OCI-LY1 (cell line): ENCODE measurements at regions not wholly inside any gene's neighbourhood (a gene's known extent, or its start where the extent isn't known, plus 50 kb on each side); places are given as distances from the start of the nearest gene placed in this dataset.

Experiments
- H2AFZ ChIP-seq: fragments of 200-600 bp; sonication (generic), shearing (Covaris generic); 2 replicates; pipeline ENCODE4 v1.6.0; 2014; ENCODE audit warnings: antibody characterized with exemption, mild to moderate bottlenecking, low read length
- H3F3A ChIP-seq: fragments of 200-600 bp; sonication (generic), shearing (Covaris generic); 2 replicates; pipeline ENCODE4 v1.6.0; 2014; ENCODE audit warnings: mild to moderate bottlenecking, antibody characterized with exemption, low read length, moderate library complexity; ENCODE audit not compliant: insufficient read depth
- H3K27ac ChIP-seq: fragments of 200-600 bp; sonication (generic); 2 replicates; pipeline ENCODE4 v1.5.1; 2014; ENCODE audit warnings: low read length, mixed run types, mild to moderate bottlenecking, low read depth; ENCODE audit not compliant: poor library complexity, severe bottlenecking
- H3K27me3 ChIP-seq: fragments of 200-600 bp; sonication (generic); 2 replicates; pipeline ENCODE4 v1.6.0; 2014; ENCODE audit warnings: antibody characterized with exemption, mild to moderate bottlenecking, low read length, moderate library complexity; ENCODE audit not compliant: insufficient read depth
- H3K36me3 ChIP-seq: fragments of 200-600 bp; sonication (generic); 2 replicates; pipeline ENCODE4 v1.6.1; 2014; ENCODE audit warnings: mild to moderate bottlenecking, antibody characterized with exemption, low read length, moderate library complexity, mixed read lengths; ENCODE audit not compliant: insufficient read depth
- H3K4me1 ChIP-seq: fragments of 200-600 bp; sonication (generic); 2 replicates; pipeline ENCODE4 v1.5.1; 2014; ENCODE audit warnings: mild to moderate bottlenecking, low read length, moderate library complexity; ENCODE audit not compliant: insufficient read depth, severe bottlenecking
- H3K4me2 ChIP-seq: fragments of 200-600 bp; sonication (generic), shearing (Covaris generic); 2 replicates; pipeline ENCODE4 v1.6.1; 2014; ENCODE audit warnings: low read length
- H3K4me3 ChIP-seq: fragments of 200-600 bp; sonication (generic); 2 replicates; pipeline ENCODE4 v1.5.1; 2014; ENCODE audit warnings: low read length, low read depth, mild to moderate bottlenecking, mixed read lengths; ENCODE audit not compliant: poor library complexity, severe bottlenecking
- H3K79me2 ChIP-seq: fragments of 200-600 bp; shearing (Covaris generic); 2 replicates; pipeline ENCODE4 v1.6.1; 2016; ENCODE audit warnings: mixed run types, low read length, mixed read lengths; ENCODE audit not compliant: insufficient read depth
- H3K9ac ChIP-seq: fragments of 200-600 bp; sonication (generic), shearing (Covaris generic); 2 replicates; pipeline ENCODE4 v1.6.1; 2014; ENCODE audit warnings: mild to moderate bottlenecking, low read length, mixed read lengths
- H3K9me2 ChIP-seq: fragments of 200-600 bp; sonication (generic), shearing (Covaris generic); 2 replicates; pipeline ENCODE4 v1.6.1; 2014; ENCODE audit warnings: low read depth, mild to moderate bottlenecking, low read length, mixed read lengths
- H3K9me3 ChIP-seq: fragments of 200-600 bp; shearing (Covaris generic); 2 replicates; pipeline ENCODE4 v1.6.1; 2014; ENCODE audit warnings: low read length, mixed read lengths
- H4K20me1 ChIP-seq: fragments of 200-600 bp; sonication (generic), shearing (Covaris generic); 2 replicates; pipeline ENCODE4 v1.6.0; 2016; ENCODE audit warnings: mild to moderate bottlenecking, low read length; ENCODE audit not compliant: insufficient read depth
- EZH2 ChIP-seq: fragments of 200-600 bp; sonication (generic), shearing (Covaris generic); IDR thresholded peaks from 2 replicates; pipeline ENCODE4 v1.8.0; 2017; ENCODE audit warnings: borderline replicate concordance, mixed run types, mild to moderate bottlenecking, antibody characterized with exemption, low read length, moderate library complexity, mixed read lengths
- TF ChIP-seq, protein P1 (sequence below): fragments of 200-600 bp; sonication (generic), shearing (Covaris generic); IDR thresholded peaks from 2 replicates; pipeline ENCODE4 v1.5.1; 2017; ENCODE audit warnings: mild to moderate bottlenecking, antibody characterized with exemption, low read length, moderate library complexity, mixed read lengths

DNA sequence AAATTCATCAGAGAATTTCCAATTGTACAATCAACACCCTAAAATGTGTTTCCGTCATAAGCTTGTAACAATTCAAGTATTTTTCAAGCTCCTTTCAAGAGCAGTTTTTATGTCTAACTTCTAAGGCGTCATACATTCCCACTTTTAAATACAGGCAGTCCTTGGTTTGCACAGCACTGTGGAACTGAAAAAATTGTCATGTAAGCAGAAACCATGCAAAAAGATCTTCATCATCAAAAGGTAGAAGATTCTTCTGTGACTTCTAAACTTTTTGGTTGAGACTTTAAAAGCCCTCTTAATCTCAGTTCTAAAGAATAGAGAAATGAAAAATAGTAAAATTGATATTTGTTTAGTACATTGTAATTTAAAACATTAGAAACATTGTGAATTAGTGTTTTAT lies 315.6 kb downstream of the TPBG start:
- H3K4me2 ChIP-seq: no peak overlapping the region
- H3K36me3 ChIP-seq: no peaks in the 10 kb centered on the region
- H3K4me1 ChIP-seq: no peaks in the 10 kb centered on the region
- no peak overlapping the region for H3K27ac ChIP-seq
- H3K79me2 ChIP-seq: no peaks in the 10 kb centered on the region
- H4K20me1 ChIP-seq: no peaks in the 10 kb centered on the region
- H3K9me2 ChIP-seq: no peaks in the 10 kb centered on the region
- no peak overlapping the region for H2AFZ ChIP-seq
- H3F3A ChIP-seq: no peaks in the 10 kb centered on the region
- no peaks in the 10 kb centered on the region for H3K9me3 ChIP-seq
- no peaks in the 10 kb centered on the region for H3K27me3 ChIP-seq
- H3K9ac ChIP-seq: no peak overlapping the region
- no peak overlapping the region for H3K4me3 ChIP-seq
- TF ChIP-seq, protein P1, sequence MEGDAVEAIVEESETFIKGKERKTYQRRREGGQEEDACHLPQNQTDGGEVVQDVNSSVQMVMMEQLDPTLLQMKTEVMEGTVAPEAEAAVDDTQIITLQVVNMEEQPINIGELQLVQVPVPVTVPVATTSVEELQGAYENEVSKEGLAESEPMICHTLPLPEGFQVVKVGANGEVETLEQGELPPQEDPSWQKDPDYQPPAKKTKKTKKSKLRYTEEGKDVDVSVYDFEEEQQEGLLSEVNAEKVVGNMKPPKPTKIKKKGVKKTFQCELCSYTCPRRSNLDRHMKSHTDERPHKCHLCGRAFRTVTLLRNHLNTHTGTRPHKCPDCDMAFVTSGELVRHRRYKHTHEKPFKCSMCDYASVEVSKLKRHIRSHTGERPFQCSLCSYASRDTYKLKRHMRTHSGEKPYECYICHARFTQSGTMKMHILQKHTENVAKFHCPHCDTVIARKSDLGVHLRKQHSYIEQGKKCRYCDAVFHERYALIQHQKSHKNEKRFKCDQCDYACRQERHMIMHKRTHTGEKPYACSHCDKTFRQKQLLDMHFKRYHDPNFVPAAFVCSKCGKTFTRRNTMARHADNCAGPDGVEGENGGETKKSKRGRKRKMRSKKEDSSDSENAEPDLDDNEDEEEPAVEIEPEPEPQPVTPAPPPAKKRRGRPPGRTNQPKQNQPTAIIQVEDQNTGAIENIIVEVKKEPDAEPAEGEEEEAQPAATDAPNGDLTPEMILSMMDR: no peak
- no peak for TF ChIP-seq EZH2

DNA sequence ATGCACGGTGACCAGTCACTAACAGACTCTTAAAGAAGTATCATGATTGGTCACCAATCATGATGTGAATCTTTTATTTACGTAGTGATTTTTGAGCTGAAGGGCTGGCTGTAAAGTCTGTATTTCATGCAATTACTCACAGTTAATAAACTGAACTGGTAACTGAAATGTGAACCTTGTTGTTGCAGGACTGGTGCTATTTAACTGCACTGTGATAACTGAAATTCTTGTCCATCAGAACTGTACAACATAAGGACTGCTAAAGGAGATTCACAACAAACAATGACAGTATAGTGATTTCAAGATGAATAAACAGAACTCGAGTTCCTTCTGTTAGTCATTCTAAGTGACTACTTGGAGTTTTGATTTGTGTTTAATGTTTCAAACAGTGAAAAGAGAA lies 316.6 kb downstream of the TPBG start:
- no peaks in the 10 kb centered on the region for H3K9me2 ChIP-seq
- no peak for TF ChIP-seq EZH2
- TF ChIP-seq, protein P1: no peak
- no peak overlapping the region for H3K4me3 ChIP-seq
- H3K79me2 ChIP-seq: no peaks in the 10 kb centered on the region
- no peak overlapping the region for H3K4me2 ChIP-seq
- no peaks in the 10 kb centered on the region for H4K20me1 ChIP-seq
- no peak overlapping the region for H3K9ac ChIP-seq
- H3K36me3 ChIP-seq: no peaks in the 10 kb centered on the region
- H3K4me1 ChIP-seq: no peaks in the 10 kb centered on the region
- H3K27ac ChIP-seq: no peak overlapping the region
- no peaks in the 10 kb centered on the region for H3K27me3 ChIP-seq
- no peaks in the 10 kb centered on the region for H3K9me3 ChIP-seq
- no peaks in the 10 kb centered on the region for H3F3A ChIP-seq
- no peak overlapping the region for H2AFZ ChIP-seq

DNA sequence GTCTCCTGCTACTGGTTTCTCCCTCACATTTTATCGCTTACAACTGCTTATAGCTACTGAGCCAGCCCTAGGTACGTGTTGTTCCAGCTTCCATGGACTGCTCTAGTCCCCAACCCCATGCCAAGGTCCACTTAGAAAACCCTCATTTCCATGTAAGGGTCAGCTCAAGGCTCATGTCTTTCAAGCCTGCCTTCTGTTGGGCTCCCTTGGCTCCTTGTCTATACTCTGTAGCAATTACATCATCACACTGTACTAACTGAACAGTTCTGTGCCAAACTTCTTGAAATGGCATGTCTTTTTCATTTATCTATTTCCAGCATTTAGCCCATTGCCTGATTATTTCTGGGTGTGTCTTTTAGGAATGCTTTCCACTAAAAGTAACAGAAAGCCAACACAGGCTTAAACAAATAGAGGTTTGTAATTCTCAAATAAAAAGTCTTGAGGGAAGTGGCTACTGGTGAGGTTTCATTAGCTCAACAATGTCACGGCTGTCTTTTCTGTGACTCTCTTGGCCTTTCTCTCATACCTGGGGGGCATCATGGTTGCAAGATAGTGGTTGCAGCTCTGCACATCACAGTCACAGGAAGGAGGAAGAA lies 317.6 kb downstream of the TPBG start:
- Histone ChIP-seq H3F3A (no peaks in the 10 kb centered on the region), H4K20me1 (no peaks in the 10 kb centered on the region), H3K79me2 (no peaks in the 10 kb centered on the region), H3K27ac (no peak overlapping the region), H3K27me3 (no peaks in the 10 kb centered on the region), H3K9ac (no peak overlapping the region), H3K4me3 (no peak overlapping the region), H3K9me2 (no peaks in the 10 kb centered on the region), H3K9me3 (no peaks in the 10 kb centered on the region), H3K36me3 (no peaks in the 10 kb centered on the region), H3K4me2 (no peak overlapping the region), H3K4me1 (no peaks in the 10 kb centered on the region), H2AFZ (no peak overlapping the region)
- TF ChIP-seq, protein P1: no peak
- no peak for TF ChIP-seq EZH2
